CD4-positive, CD25-positive, alpha-beta regulatory T cell (primary cell): ENCODE measurements at regions not wholly inside any gene's neighbourhood (a gene's known extent, or its start where the extent isn't known, plus 50 kb on each side); places are given as distances from the start of the nearest gene placed in this dataset.

Source experiments
- ATAC-seq, 2 donors: fragments of 150-1000 bp; cut with Tn5 transposase; one replicate each; pipeline ENCODE4 v1.10.0; 2021; ENCODE audit warnings: low read depth in 2 of 2, moderate number of reproducible peaks in 2 of 2, moderate library complexity in 1 of 2
- DNase-seq, 3 donors: peaks; one replicate each; pipeline versions ENCODE4 v3.0.0 to v3.0.0-alpha.2; 2012 to 2022; ENCODE audit warnings: mixed read lengths in 1 of 3
- H3K27ac ChIP-seq: one replicate; pipeline ENCODE4 v1.7.0; 2013; ENCODE audit warnings: mild to moderate bottlenecking, low read length; ENCODE audit not compliant: insufficient read depth, poor library complexity, severe bottlenecking
- H3K27me3 ChIP-seq: one replicate; pipeline ENCODE4 v1.7.0; 2013; ENCODE audit warnings: low read length; ENCODE audit not compliant: control insufficient read depth, insufficient read depth
- H3K36me3 ChIP-seq: one replicate; pipeline ENCODE4 v1.7.0; 2013; ENCODE audit warnings: mild to moderate bottlenecking, low read length, moderate library complexity; ENCODE audit not compliant: control insufficient read depth, insufficient read depth
- H3K4me1 ChIP-seq: 2 replicates; pipeline ENCODE4 v1.7.0; 2013; ENCODE audit warnings: mild to moderate bottlenecking, low read length; ENCODE audit not compliant: insufficient read depth, control insufficient read depth, poor library complexity, severe bottlenecking
- H3K4me3 ChIP-seq: one replicate; pipeline ENCODE4 v1.7.0; 2013; ENCODE audit warnings: low read depth, mild to moderate bottlenecking, low read length, moderate library complexity
- H3K9me3 ChIP-seq, 2 experiments: 1 replicate in 1 of 2; 2 replicates in 1 of 2; pipeline ENCODE4 v1.7.0; 2013; ENCODE audit warnings: low read length in 2 of 2, mild to moderate bottlenecking in 1 of 2, moderate library complexity in 1 of 2; ENCODE audit not compliant: control insufficient read depth in 2 of 2
- H3K27ac Mint-ChIP-seq, 3 donors: one replicate each; pipeline ENCODE4 v1.8.0; 2020 to 2022; ENCODE audit warnings: mild to moderate bottlenecking in 3 of 3, mixed read lengths in 3 of 3, moderate library complexity in 2 of 3
- H3K27me3 Mint-ChIP-seq: one replicate; pipeline ENCODE4 v1.8.0; 2022; ENCODE audit warnings: mild to moderate bottlenecking, mixed read lengths
- H3K36me3 Mint-ChIP-seq: one replicate; pipeline ENCODE4 v1.8.0; 2020; ENCODE audit warnings: mixed read lengths
- H3K4me1 Mint-ChIP-seq, 4 donors: one replicate each; pipeline ENCODE4 v1.8.0; 2020 to 2022; ENCODE audit warnings: mixed read lengths in 4 of 4, mild to moderate bottlenecking in 1 of 4
- H3K4me3 Mint-ChIP-seq, 4 donors: one replicate each; pipeline ENCODE4 v1.8.0; 2020 to 2022; ENCODE audit warnings: mild to moderate bottlenecking in 4 of 4, mixed read lengths in 4 of 4, moderate library complexity in 3 of 4
- H3K9me3 Mint-ChIP-seq, 7 donors: one replicate each; pipeline ENCODE4 v1.8.0; 2020 to 2022; ENCODE audit warnings: mixed read lengths in 7 of 7, mild to moderate bottlenecking in 3 of 7, moderate library complexity in 2 of 7

- H3K4me3 Mint-ChIP-seq: no peak overlapping the region
Measured at GRCh38 chr9:28735738-28736342, 1162.6 kb upstream of the C9orf72 start.

GRCh38 chr9:28741459-28741858 is 1168.2 kb upstream of the C9orf72 start:
- Histone ChIP-seq H3K4me3 (no peak overlapping the region), H3K4me1 (no peaks in the 10 kb centered on the region), H3K27me3 (no peaks in the 10 kb centered on the region), H3K27ac (no peak overlapping the region), H3K9me3 (peaks cover 11 to 14% of the 10 kb centered on the region in 2 experiments), H3K36me3 (no peaks in the 10 kb centered on the region)
- ATAC-seq (no peak), DNase-seq (no peak)
- Mint-ChIP-seq H3K4me3 (no peak overlapping the region), H3K9me3 (peaks cover 3 to 21% (median 11%) of the 10 kb centered on the region in 7 donors), H3K27me3 (no peaks in the 10 kb centered on the region), H3K4me1 (no peaks in the 10 kb centered on the region), H3K27ac (no peak overlapping the region), H3K36me3 (no peaks in the 10 kb centered on the region)

More at GRCh38 chr9:28735738-28736342, 1162.6 kb upstream of the C9orf72 start:
- no peak overlapping the region for H3K27ac ChIP-seq
- H3K9me3 ChIP-seq: no peaks in the 10 kb centered on the region
- DNase-seq (no peak), ATAC-seq (no peak)
- Mint-ChIP-seq H3K9me3 (peaks cover 0 to 4% (median 0%) of the 10 kb centered on the region in 7 donors), H3K36me3 (no peaks in the 10 kb centered on the region), H3K4me1 (no peaks in the 10 kb centered on the region), H3K27me3 (no peaks in the 10 kb centered on the region), H3K27ac (no peak overlapping the region)
- H3K4me1 ChIP-seq: no peaks in the 10 kb centered on the region
- no peak overlapping the region for H3K4me3 ChIP-seq
- no peaks in the 10 kb centered on the region for H3K27me3 ChIP-seq
- H3K36me3 ChIP-seq: no peaks in the 10 kb centered on the region

GRCh38 chr9:28747351-28747985 is 1174.2 kb upstream of the C9orf72 start:
- DNase-seq (no peak), ATAC-seq (no peak)
- H3K4me3 Mint-ChIP-seq: no peak overlapping the region
- no peaks in the 10 kb centered on the region for H3K27me3 Mint-ChIP-seq
- no peaks in the 10 kb centered on the region for H3K4me1 Mint-ChIP-seq
- H3K27ac Mint-ChIP-seq: no peak overlapping the region
- Histone ChIP-seq H3K9me3 (peaks cover 11 to 14% of the 10 kb centered on the region in 2 experiments), H3K27ac (no peak overlapping the region), H3K36me3 (no peaks in the 10 kb centered on the region), H3K4me1 (no peaks in the 10 kb centered on the region), H3K27me3 (no peaks in the 10 kb centered on the region), H3K4me3 (no peak overlapping the region)
- H3K36me3 Mint-ChIP-seq: no peaks in the 10 kb centered on the region
- peaks cover 2 to 17% (median 8%) of the 10 kb centered on the region in 7 donors for H3K9me3 Mint-ChIP-seq

GRCh38 chr9:28750136-28750535 is 1176.9 kb upstream of the C9orf72 start:
- no peaks in the 10 kb centered on the region for H3K36me3 ChIP-seq
- Mint-ChIP-seq H3K9me3 (peaks cover 0 to 10% (median 2%) of the 10 kb centered on the region in 7 donors), H3K36me3 (no peaks in the 10 kb centered on the region), H3K27ac (no peak overlapping the region), H3K27me3 (no peaks in the 10 kb centered on the region), H3K4me1 (no peaks in the 10 kb centered on the region), H3K4me3 (no peak overlapping the region)
- no peaks in the 10 kb centered on the region for H3K4me1 ChIP-seq
- no peaks in the 10 kb centered on the region for H3K27me3 ChIP-seq
- ATAC-seq (no peak), DNase-seq (no peak)
- peaks cover 1 to 9% of the 10 kb centered on the region in 2 experiments for H3K9me3 ChIP-seq
- H3K4me3 ChIP-seq: no peak overlapping the region
- no peak overlapping the region for H3K27ac ChIP-seq

- no peaks in the 10 kb centered on the region for H3K4me1 ChIP-seq
- no peak for ATAC-seq
- DNase-seq: no peak
- H3K27me3 ChIP-seq: no peaks in the 10 kb centered on the region
- peaks cover 0 to 18% (median 2%) of the 10 kb centered on the region in 7 donors for H3K9me3 Mint-ChIP-seq
- H3K27ac ChIP-seq: no peak overlapping the region
- H3K4me1 Mint-ChIP-seq: no peaks in the 10 kb centered on the region
- H3K27me3 Mint-ChIP-seq: no peaks in the 10 kb centered on the region
- no peak overlapping the region for H3K4me3 Mint-ChIP-seq
- no peak overlapping the region for H3K4me3 ChIP-seq
- H3K9me3 ChIP-seq: no peaks in the 10 kb centered on the region
- no peaks in the 10 kb centered on the region for H3K36me3 ChIP-seq
- no peaks in the 10 kb centered on the region for H3K36me3 Mint-ChIP-seq
- H3K27ac Mint-ChIP-seq: no peak overlapping the region
Measured at GRCh38 chr9:28758341-28758740, 1185.1 kb upstream of the C9orf72 start.

GRCh38 chr9:28758971-28759370 is 1185.7 kb upstream of the C9orf72 start:
- Mint-ChIP-seq H3K27me3 (no peaks in the 10 kb centered on the region), H3K36me3 (no peaks in the 10 kb centered on the region), H3K9me3 (peaks cover 0 to 15% (median 2%) of the 10 kb centered on the region in 7 donors), H3K27ac (no peak overlapping the region), H3K4me3 (no peak overlapping the region), H3K4me1 (no peaks in the 10 kb centered on the region)
- Histone ChIP-seq H3K27me3 (no peaks in the 10 kb centered on the region), H3K9me3 (no peaks in the 10 kb centered on the region), H3K36me3 (no peaks in the 10 kb centered on the region), H3K4me1 (no peaks in the 10 kb centered on the region), H3K4me3 (no peak overlapping the region), H3K27ac (no peak overlapping the region)
- no peak for DNase-seq
- no peak for ATAC-seq

GRCh38 chr9:28762167-28762566 is 1188.9 kb upstream of the C9orf72 start:
- peaks cover 0 to 13% (median 2%) of the 10 kb centered on the region in 7 donors for H3K9me3 Mint-ChIP-seq
- H3K9me3 ChIP-seq: no peaks in the 10 kb centered on the region
- H3K4me3 Mint-ChIP-seq: no peak overlapping the region
- H3K27me3 ChIP-seq: no peaks in the 10 kb centered on the region
- no peak overlapping the region for H3K4me3 ChIP-seq
- no peak for DNase-seq
- no peaks in the 10 kb centered on the region for H3K4me1 ChIP-seq
- H3K36me3 ChIP-seq: no peaks in the 10 kb centered on the region
- H3K27me3 Mint-ChIP-seq: no peaks in the 10 kb centered on the region
- H3K27ac Mint-ChIP-seq: no peak overlapping the region
- H3K36me3 Mint-ChIP-seq: no peaks in the 10 kb centered on the region
- H3K4me1 Mint-ChIP-seq: no peaks in the 10 kb centered on the region
- no peak for ATAC-seq
- H3K27ac ChIP-seq: no peak overlapping the region

GRCh38 chr9:28764532-28764931 is 1191.3 kb upstream of the C9orf72 start:
- H3K4me3 ChIP-seq: no peak overlapping the region
- Mint-ChIP-seq H3K36me3 (no peaks in the 10 kb centered on the region), H3K4me1 (no peaks in the 10 kb centered on the region), H3K9me3 (peaks cover 0 to 8% (median 3%) of the 10 kb centered on the region in 7 donors), H3K4me3 (no peak overlapping the region), H3K27me3 (no peaks in the 10 kb centered on the region), H3K27ac (no peak overlapping the region)
- ATAC-seq: no peak
- H3K27ac ChIP-seq: no peak overlapping the region
- H3K36me3 ChIP-seq: no peaks in the 10 kb centered on the region
- no peak for DNase-seq
- no peaks in the 10 kb centered on the region for H3K27me3 ChIP-seq
- no peaks in the 10 kb centered on the region for H3K4me1 ChIP-seq
- H3K9me3 ChIP-seq: no peaks in the 10 kb centered on the region
